Erythroblast (primary cell): ENCODE measurements at regions not wholly inside any gene's neighbourhood (a gene's known extent, or its start where the extent isn't known, plus 50 kb on each side); places are given as distances from the start of the nearest gene placed in this dataset.

Experiments used
- DNase-seq, 2 experiments: peaks; one replicate each; lab custom pipeline; 2025; lab: John Stamatoyannopoulos, UW
- GATA1 ChIP-seq: IDR thresholded peaks from 2 replicates; pipeline ENCODE4 v1.6.1; 2011; ENCODE audit warnings: low read depth, mild to moderate bottlenecking, control low read depth, low read length, moderate library complexity
- POLR2A ChIP-seq: IDR thresholded peaks from 2 replicates; pipeline ENCODE4 v1.6.1; 2011; ENCODE audit warnings: mild to moderate bottlenecking, low read length

GRCh38 chrX:64097891-64098290, 107.6 kb downstream of the AMER1 start:
- TF ChIP-seq POLR2A (no peak), GATA1 (no peak)

DNA sequence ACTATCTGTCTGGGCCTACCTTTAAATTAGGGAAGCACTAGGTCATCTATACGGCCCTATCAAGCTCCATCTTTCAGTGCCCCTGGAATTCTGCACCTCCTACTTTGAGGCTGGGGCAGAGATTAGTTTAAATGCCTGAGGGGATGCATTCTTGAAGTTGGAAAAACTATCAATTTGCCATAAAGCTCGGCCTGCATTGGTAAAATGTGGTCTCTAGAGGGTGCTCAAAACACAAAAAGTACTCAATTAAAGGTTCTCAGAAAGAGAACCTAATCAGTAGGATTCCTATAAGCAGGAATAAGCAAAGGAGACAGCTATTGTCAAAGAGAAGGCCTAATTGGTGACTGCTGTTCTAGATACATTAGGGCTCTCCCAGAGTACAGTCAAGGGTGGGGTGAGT, 111.7 kb downstream of the AMER1 start:
- peak in 1 of 2 experiments; percentile 0 for DNase-seq

More at GRCh38 chrX:64097891-64098290, 107.6 kb downstream of the AMER1 start:
- no peak for DNase-seq

More for the DNA sequence above, 111.7 kb downstream of the AMER1 start:
- TF ChIP-seq GATA1 (no peak), POLR2A (no peak)
